ENCODE measurements at regions not wholly inside any gene's neighbourhood (a gene's known extent, or its start where the extent isn't known, plus 50 kb on each side); places are given as distances from the start of the nearest gene placed in this dataset.

DNA sequence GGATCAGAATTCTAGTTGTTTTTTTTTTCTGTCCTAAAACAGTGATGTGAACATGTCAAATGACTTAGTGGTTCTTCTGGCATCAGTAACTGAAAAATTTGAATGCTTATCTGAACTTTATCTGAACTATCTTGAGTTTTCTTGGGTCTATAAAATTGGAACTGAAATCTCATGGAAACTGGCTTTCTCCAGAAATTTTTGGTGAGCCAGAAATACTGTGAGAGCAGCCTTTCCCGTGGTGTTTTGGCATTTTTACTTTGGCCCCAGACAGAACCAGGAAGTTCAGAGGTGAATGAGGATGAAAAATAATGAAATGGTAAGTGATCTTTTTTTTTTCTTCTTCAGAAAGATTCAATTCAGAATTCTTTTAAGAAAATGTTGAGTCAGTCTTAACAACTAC lies 89.5 kb upstream of the CCDC91 start:
- Histone ChIP-seq H3K4me1 (ENCODE audit: control insufficient read depth in 4 of 4, insufficient read depth in 4 of 4, low read length in 3 of 4) (no peaks in the 10 kb centered on the region), H3K27ac (ENCODE audit: low read depth in 1 of 2, low read length in 2 of 2) (no peak overlapping the region), H3K9ac (ENCODE audit: low read depth in 1 of 2, low read length in 2 of 2) (no peak overlapping the region), H3K4me3 (ENCODE audit: low read depth in 1 of 3, low read length in 3 of 3) (no peak overlapping the region), H3K9me3 (ENCODE audit: control insufficient read depth in 4 of 4, low read length in 3 of 4) (no peaks in the 10 kb centered on the region), H3K27me3 (ENCODE audit: control insufficient read depth in 4 of 4, insufficient read depth in 4 of 4, low read length in 3 of 4) (no peaks in the 10 kb centered on the region), H3K36me3 (ENCODE audit: control insufficient read depth in 4 of 4, insufficient read depth in 3 of 4, low read depth in 1 of 4, low read length in 3 of 4) (no peaks in the 10 kb centered on the region)
- DNase-seq (ENCODE audit: low spot score) = no peak
- WGBS = 67% methylated on average over 1 of the region's 1 CpG
- no peak for TF ChIP-seq SP1 (IDR thresholded peaks at IDR 0.05)
- TF ChIP-seq, protein P1, sequence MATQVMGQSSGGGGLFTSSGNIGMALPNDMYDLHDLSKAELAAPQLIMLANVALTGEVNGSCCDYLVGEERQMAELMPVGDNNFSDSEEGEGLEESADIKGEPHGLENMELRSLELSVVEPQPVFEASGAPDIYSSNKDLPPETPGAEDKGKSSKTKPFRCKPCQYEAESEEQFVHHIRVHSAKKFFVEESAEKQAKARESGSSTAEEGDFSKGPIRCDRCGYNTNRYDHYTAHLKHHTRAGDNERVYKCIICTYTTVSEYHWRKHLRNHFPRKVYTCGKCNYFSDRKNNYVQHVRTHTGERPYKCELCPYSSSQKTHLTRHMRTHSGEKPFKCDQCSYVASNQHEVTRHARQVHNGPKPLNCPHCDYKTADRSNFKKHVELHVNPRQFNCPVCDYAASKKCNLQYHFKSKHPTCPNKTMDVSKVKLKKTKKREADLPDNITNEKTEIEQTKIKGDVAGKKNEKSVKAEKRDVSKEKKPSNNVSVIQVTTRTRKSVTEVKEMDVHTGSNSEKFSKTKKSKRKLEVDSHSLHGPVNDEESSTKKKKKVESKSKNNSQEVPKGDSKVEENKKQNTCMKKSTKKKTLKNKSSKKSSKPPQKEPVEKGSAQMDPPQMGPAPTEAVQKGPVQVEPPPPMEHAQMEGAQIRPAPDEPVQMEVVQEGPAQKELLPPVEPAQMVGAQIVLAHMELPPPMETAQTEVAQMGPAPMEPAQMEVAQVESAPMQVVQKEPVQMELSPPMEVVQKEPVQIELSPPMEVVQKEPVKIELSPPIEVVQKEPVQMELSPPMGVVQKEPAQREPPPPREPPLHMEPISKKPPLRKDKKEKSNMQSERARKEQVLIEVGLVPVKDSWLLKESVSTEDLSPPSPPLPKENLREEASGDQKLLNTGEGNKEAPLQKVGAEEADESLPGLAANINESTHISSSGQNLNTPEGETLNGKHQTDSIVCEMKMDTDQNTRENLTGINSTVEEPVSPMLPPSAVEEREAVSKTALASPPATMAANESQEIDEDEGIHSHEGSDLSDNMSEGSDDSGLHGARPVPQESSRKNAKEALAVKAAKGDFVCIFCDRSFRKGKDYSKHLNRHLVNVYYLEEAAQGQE (IDR thresholded peaks at IDR 0.05) = no peak
- TF ChIP-seq FOXA2 (IDR thresholded peaks at IDR 0.05) = no peak
- TF ChIP-seq EGR1 (IDR thresholded peaks at IDR 0.05; ENCODE audit: low read depth in 2 of 2) = no peak
- TF ChIP-seq, protein P2, sequence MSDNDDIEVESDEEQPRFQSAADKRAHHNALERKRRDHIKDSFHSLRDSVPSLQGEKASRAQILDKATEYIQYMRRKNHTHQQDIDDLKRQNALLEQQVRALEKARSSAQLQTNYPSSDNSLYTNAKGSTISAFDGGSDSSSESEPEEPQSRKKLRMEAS (IDR thresholded peaks at IDR 0.05) = no peak
- TF ChIP-seq NR2F2 (IDR thresholded peaks at IDR 0.05) = no peak
- no peak for TF ChIP-seq YY1 (IDR thresholded peaks at IDR 0.05)
- TF ChIP-seq, protein P3, sequence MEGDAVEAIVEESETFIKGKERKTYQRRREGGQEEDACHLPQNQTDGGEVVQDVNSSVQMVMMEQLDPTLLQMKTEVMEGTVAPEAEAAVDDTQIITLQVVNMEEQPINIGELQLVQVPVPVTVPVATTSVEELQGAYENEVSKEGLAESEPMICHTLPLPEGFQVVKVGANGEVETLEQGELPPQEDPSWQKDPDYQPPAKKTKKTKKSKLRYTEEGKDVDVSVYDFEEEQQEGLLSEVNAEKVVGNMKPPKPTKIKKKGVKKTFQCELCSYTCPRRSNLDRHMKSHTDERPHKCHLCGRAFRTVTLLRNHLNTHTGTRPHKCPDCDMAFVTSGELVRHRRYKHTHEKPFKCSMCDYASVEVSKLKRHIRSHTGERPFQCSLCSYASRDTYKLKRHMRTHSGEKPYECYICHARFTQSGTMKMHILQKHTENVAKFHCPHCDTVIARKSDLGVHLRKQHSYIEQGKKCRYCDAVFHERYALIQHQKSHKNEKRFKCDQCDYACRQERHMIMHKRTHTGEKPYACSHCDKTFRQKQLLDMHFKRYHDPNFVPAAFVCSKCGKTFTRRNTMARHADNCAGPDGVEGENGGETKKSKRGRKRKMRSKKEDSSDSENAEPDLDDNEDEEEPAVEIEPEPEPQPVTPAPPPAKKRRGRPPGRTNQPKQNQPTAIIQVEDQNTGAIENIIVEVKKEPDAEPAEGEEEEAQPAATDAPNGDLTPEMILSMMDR (IDR thresholded peaks at IDR 0.05; ENCODE audit: low read depth, low read length, missing input control) = no peak
- no peak for TF ChIP-seq TAF1 (conservative IDR thresholded peaks at IDR 0.05)
- TF ChIP-seq RAD21 (IDR thresholded peaks at IDR 0.05) = no peak
- no peak for TF ChIP-seq RXRA (IDR thresholded peaks at IDR 0.05)
- TF ChIP-seq, protein P4, sequence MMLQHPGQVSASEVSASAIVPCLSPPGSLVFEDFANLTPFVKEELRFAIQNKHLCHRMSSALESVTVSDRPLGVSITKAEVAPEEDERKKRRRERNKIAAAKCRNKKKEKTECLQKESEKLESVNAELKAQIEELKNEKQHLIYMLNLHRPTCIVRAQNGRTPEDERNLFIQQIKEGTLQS (IDR thresholded peaks at IDR 0.05) = no peak
- no peak for TF ChIP-seq HNF4G (IDR thresholded peaks at IDR 0.05)
- TF ChIP-seq FOXA1 (IDR thresholded peaks at IDR 0.05) = no peak
- TF ChIP-seq GABPA (IDR thresholded peaks at IDR 0.05 in 1 of 2, conservative IDR thresholded peaks at IDR 0.05 in 1 of 2) = no peak
- TF ChIP-seq JUND (IDR thresholded peaks at IDR 0.05) = no peak
- TF ChIP-seq, protein P5, sequence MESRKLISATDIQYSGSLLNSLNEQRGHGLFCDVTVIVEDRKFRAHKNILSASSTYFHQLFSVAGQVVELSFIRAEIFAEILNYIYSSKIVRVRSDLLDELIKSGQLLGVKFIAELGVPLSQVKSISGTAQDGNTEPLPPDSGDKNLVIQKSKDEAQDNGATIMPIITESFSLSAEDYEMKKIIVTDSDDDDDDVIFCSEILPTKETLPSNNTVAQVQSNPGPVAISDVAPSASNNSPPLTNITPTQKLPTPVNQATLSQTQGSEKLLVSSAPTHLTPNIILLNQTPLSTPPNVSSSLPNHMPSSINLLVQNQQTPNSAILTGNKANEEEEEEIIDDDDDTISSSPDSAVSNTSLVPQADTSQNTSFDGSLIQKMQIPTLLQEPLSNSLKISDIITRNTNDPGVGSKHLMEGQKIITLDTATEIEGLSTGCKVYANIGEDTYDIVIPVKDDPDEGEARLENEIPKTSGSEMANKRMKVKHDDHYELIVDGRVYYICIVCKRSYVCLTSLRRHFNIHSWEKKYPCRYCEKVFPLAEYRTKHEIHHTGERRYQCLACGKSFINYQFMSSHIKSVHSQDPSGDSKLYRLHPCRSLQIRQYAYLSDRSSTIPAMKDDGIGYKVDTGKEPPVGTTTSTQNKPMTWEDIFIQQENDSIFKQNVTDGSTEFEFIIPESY (IDR thresholded peaks at IDR 0.05) = no peak
- TF ChIP-seq HNF4A (conservative IDR thresholded peaks at IDR 0.05) = no peak

Data from liver (tissue), 8 donors.